IMR-90 (cell line): ENCODE measurements at regions not wholly inside any gene's neighbourhood (a gene's known extent, or its start where the extent isn't known, plus 50 kb on each side); places are given as distances from the start of the nearest gene placed in this dataset.

Source experiments
- ATAC-seq: fragments of 200-7000 bp; cut with Tn5 transposase; 2 replicates; pipeline ENCODE4 v1.9.1; 2020; ENCODE audit warnings: low read depth, mild to moderate bottlenecking, moderate library complexity
- BruUV-seq: library from RNA; stranded (reverse); fragments of 400-500 nt; replicated peaks from 2 replicates; lab custom pipeline; 2021; lab: Mats Ljungman, UMichigan
- CTCF ChIA-PET: fragments of 300-600 bp; formaldehyde crosslinking; extraction: SDS; loops from one replicate; lab custom pipeline; 2021; ENCODE audit warnings: antibody characterized with exemption; lab: Yijun Ruan, JAX
- POLR2A ChIA-PET: fragments of 300-600 bp; sonication (Branson Sonifier 250); formaldehyde crosslinking; loops from one replicate; lab custom pipeline; 2022; ENCODE audit warnings: antibody characterized with exemption; ENCODE audit not compliant: unreplicated experiment; lab: Charles Lee
- DNase-seq: peaks from one replicate; pipeline ENCODE4 v3.0.0; 2013
- H2AFZ ChIP-seq: replicated peaks from 2 replicates; pipeline ENCODE3; 2013; ENCODE audit warnings: low read length, mild to moderate bottlenecking; ENCODE audit not compliant: poor library complexity
- H2AK5ac ChIP-seq: 2 replicates; pipeline ENCODE4 v1.6.1; 2013; ENCODE audit warnings: low read depth, low read length, inconsistent platforms
- H2AK9ac ChIP-seq: replicated peaks from 2 replicates; pipeline ENCODE3; 2013; ENCODE audit warnings: mild to moderate bottlenecking, low read depth, low read length, moderate library complexity; ENCODE audit not compliant: poor library complexity
- H2BK120ac ChIP-seq: 2 replicates; pipeline ENCODE4 v1.6.1; 2013; ENCODE audit warnings: low read depth, low read length, inconsistent platforms
- H2BK15ac ChIP-seq: 3 replicates; pipeline ENCODE4 v1.6.1; 2013; ENCODE audit warnings: low read depth, low read length, inconsistent platforms
- H2BK20ac ChIP-seq: 2 replicates; pipeline ENCODE4 v1.6.1; 2013; ENCODE audit warnings: low read depth, mild to moderate bottlenecking, inconsistent platforms, low read length, moderate library complexity
- H2BK5ac ChIP-seq: 2 replicates; pipeline ENCODE4 v1.6.1; 2013; ENCODE audit warnings: mild to moderate bottlenecking, low read depth, low read length, inconsistent platforms; ENCODE audit not compliant: poor library complexity, severe bottlenecking
- H3K14ac ChIP-seq: replicated peaks from 2 replicates; pipeline ENCODE4 v1.6.1; 2013; ENCODE audit warnings: low read depth, low read length, inconsistent platforms
- H3K18ac ChIP-seq: 2 replicates; pipeline ENCODE4 v1.6.1; 2013; ENCODE audit warnings: low read depth, low read length, control low read depth
- H3K23ac ChIP-seq: 2 replicates; pipeline ENCODE4 v1.6.1; 2013; ENCODE audit warnings: low read depth, low read length, inconsistent platforms
- H3K27ac ChIP-seq: 2 replicates; pipeline ENCODE4 v1.5.1; 2013; ENCODE audit warnings: mild to moderate bottlenecking, control low read depth, low read length; ENCODE audit not compliant: insufficient read depth
- H3K27me3 ChIP-seq: 2 replicates; pipeline ENCODE4 v1.6.1; 2013; ENCODE audit warnings: low read length; ENCODE audit not compliant: control insufficient read depth, insufficient read depth
- H3K36me3 ChIP-seq: 2 replicates; pipeline ENCODE4 v1.6.1; 2013; ENCODE audit warnings: low read length, mixed read lengths; ENCODE audit not compliant: control insufficient read depth, insufficient read depth
- H3K4ac ChIP-seq: 2 replicates; pipeline ENCODE4 v1.6.1; 2013; ENCODE audit warnings: low read depth, low read length, inconsistent platforms
- H3K4me1 ChIP-seq: 2 replicates; pipeline ENCODE4 v1.6.1; 2013; ENCODE audit warnings: low read length, mixed read lengths; ENCODE audit not compliant: control insufficient read depth, insufficient read depth
- H3K4me2 ChIP-seq: 2 replicates; pipeline ENCODE4 v1.6.1; 2013; ENCODE audit warnings: low read depth, mild to moderate bottlenecking, control low read depth, low read length, moderate library complexity
- H3K4me3 ChIP-seq: 2 replicates; pipeline ENCODE4 v1.5.1; 2013; ENCODE audit warnings: low read depth, mild to moderate bottlenecking, control low read depth, low read length, moderate library complexity; ENCODE audit not compliant: insufficient read depth
- H3K56ac ChIP-seq: 2 replicates; pipeline ENCODE4 v1.6.1; 2013; ENCODE audit warnings: low read length, inconsistent platforms; ENCODE audit not compliant: insufficient read depth; ENCODE audit errors: extremely low read depth
- H3K79me1 ChIP-seq, 2 experiments: 2 replicates each; pipeline ENCODE4 v1.6.1; 2013; ENCODE audit warnings: low read length in 2 of 2, inconsistent platforms in 1 of 2, low read depth in 1 of 2
- H3K9ac ChIP-seq: 2 replicates; pipeline ENCODE4 v1.6.1; 2013; ENCODE audit warnings: low read depth, low read length, control low read depth
- H3K9me1 ChIP-seq: 2 replicates; pipeline ENCODE4 v1.6.1; 2013; ENCODE audit warnings: low read length, inconsistent platforms; ENCODE audit not compliant: insufficient read depth
- H3K9me3 ChIP-seq: 2 replicates; pipeline ENCODE4 v1.6.1; 2013; ENCODE audit warnings: low read length; ENCODE audit not compliant: control insufficient read depth, insufficient read depth
- H4K20me1 ChIP-seq: 2 replicates; pipeline ENCODE4 v1.6.1; 2013; ENCODE audit warnings: low read length, inconsistent platforms; ENCODE audit not compliant: insufficient read depth
- H4K5ac ChIP-seq: 2 replicates; pipeline ENCODE4 v1.6.1; 2013; ENCODE audit warnings: mild to moderate bottlenecking, low read depth, low read length, control low read depth
- H4K8ac ChIP-seq, 2 experiments: 2 replicates each; pipeline ENCODE4 v1.6.1; 2013; ENCODE audit warnings: low read depth in 2 of 2, low read length in 2 of 2, control low read depth in 1 of 2, inconsistent platforms in 1 of 2
- H4K91ac ChIP-seq: 2 replicates; pipeline ENCODE4 v1.6.1; 2013; ENCODE audit warnings: low read depth, low read length, inconsistent platforms; ENCODE audit not compliant: insufficient read depth
- MAZ ChIP-seq: IDR thresholded peaks from 2 replicates; pipeline ENCODE4 v1.6.1; 2012; ENCODE audit warnings: low read depth, mild to moderate bottlenecking, low read length, improper control_type of control experiment, moderate library complexity, borderline replicate concordance
- RAD21 ChIP-seq: IDR thresholded peaks from 2 replicates; pipeline ENCODE4 v1.6.1; 2012; ENCODE audit warnings: low read length, improper control_type of control experiment
- RFX5 ChIP-seq: IDR thresholded peaks from 2 replicates; pipeline ENCODE4 v1.8.0; 2012; ENCODE audit warnings: low read depth, mild to moderate bottlenecking, low read length, moderate library complexity
- SMC3 ChIP-seq: fragments of 150-350 bp; IDR thresholded peaks from 2 replicates; pipeline ENCODE4 v1.6.1; 2016; ENCODE audit warnings: low read depth, mild to moderate bottlenecking, antibody characterized with exemption, low read length, moderate library complexity
- USF2 ChIP-seq: fragments of 150-350 bp; IDR thresholded peaks from 2 replicates; pipeline ENCODE4 v1.6.1; 2017; ENCODE audit warnings: mild to moderate bottlenecking, antibody characterized with exemption, low read length, low read depth
- WGBS, 2 experiments: methylation state at CpG; one replicate each; pipeline versions ENCODE4 v1.1.5 to v1.1.7; 2013; ENCODE audit warnings: missing lambda C conversion rate in 2 of 2; ENCODE audit not compliant: insufficient read length in 1 of 2; ENCODE audit errors: extremely low coverage in 2 of 2; 5-methylcytosine and 5-hydroxymethylcytosine counted together
- dilution Hi-C: fragments of 300-500 bp; cut with HindIII; formaldehyde crosslinking; loops from one replicate; pipeline ENCODE4 v1.14.3; 2018; ENCODE audit warnings: low sequenced_read_pairs; ENCODE audit not compliant: unreplicated experiment
- in situ Hi-C: fragments of 300-500 bp; cut with MboI; formaldehyde crosslinking; loops from 3 replicates; pipeline ENCODE4 v1.14.3; 2019; ENCODE audit warnings: low sequenced_read_pairs, inconsistent platforms, mixed read lengths
- intact Hi-C: fragments of 100-400 bp; cut with micrococcal nuclease; formaldehyde crosslinking; loops from 2 replicates; pipeline ENCODE4 v1.10.0; 2022

GRCh38 chr5:135648116-135648515 is 69.3 kb upstream of the CXCL14 start:
- H4K91ac ChIP-seq, result no peak overlapping the region
- H3K14ac ChIP-seq, result no peak overlapping the region
- H3K18ac ChIP-seq, result no peak overlapping the region
- H2AK9ac ChIP-seq, result no peak overlapping the region
- no peak overlapping the region for H2BK15ac ChIP-seq
- no peaks in the 10 kb centered on the region for H3K9me3 ChIP-seq
- in situ Hi-C loops, result no loop called here
- H3K4me2 ChIP-seq, result no peak overlapping the region
- H3K27ac ChIP-seq, result no peak overlapping the region
- no peak overlapping the region for H4K5ac ChIP-seq
- H3K56ac ChIP-seq, result no peak overlapping the region
- H2AK5ac ChIP-seq, result no peak overlapping the region
- dilution Hi-C loops, result no loop called here
- no peak overlapping the region for H2BK120ac ChIP-seq
- H3K4me1 ChIP-seq, result no peaks in the 10 kb centered on the region
- BruUV-seq, result no TSS peak
- DNase-seq (no peak), ATAC-seq (no peak)
- H2AFZ ChIP-seq, result no peak overlapping the region
- no peak overlapping the region for H4K8ac ChIP-seq
- no peak overlapping the region for H2BK5ac ChIP-seq
- no peaks in the 10 kb centered on the region for H4K20me1 ChIP-seq
- TF ChIP-seq MAZ (no peak), SMC3 (no peak), RFX5 (no peak), USF2 (no peak), RAD21 (no peak)
- CTCF ChIA-PET, result no interaction called here
- H3K79me1 ChIP-seq, result no peaks in the 10 kb centered on the region
- no peaks in the 10 kb centered on the region for H3K9me1 ChIP-seq
- no peak overlapping the region for H2BK20ac ChIP-seq
- no CpG with 5 or more reads among the region's 2 CpGs for WGBS, 2 experiments
- H3K9ac ChIP-seq, result no peak overlapping the region
- no peak overlapping the region for H3K4ac ChIP-seq
- no peak overlapping the region for H3K23ac ChIP-seq
- H3K36me3 ChIP-seq, result no peaks in the 10 kb centered on the region
- intact Hi-C loops, result no loop called here
- POLR2A ChIA-PET, result no interaction called here
- no peaks in the 10 kb centered on the region for H3K27me3 ChIP-seq
- H3K4me3 ChIP-seq, result no peak overlapping the region
